Fibroblast of peridontal ligament (primary cell): ENCODE measurements at regions not wholly inside any gene's neighbourhood (a gene's known extent, or its start where the extent isn't known, plus 50 kb on each side); places are given as distances from the start of the nearest gene placed in this dataset.
A peak's percentile ranks its signal among the peaks of the same experiment; 100 is the strongest.
"Not testable (repeated sequence)": the region's sequence is repeated elsewhere in the genome, so short reads cannot be mapped to it uniquely, and the experiment has no call there.

ENCODE experiments used
- DNase-seq: peaks from one replicate; pipeline ENCODE4 v3.0.0-alpha.2; 2010; ENCODE audit errors: extremely low read depth

GRCh38 chr6:1156411-1156810 is 155.5 kb upstream of the FOXQ1 start:
- DNase-seq: not testable (repeated sequence)

GRCh38 chr6:1153696-1154245 is 158.1 kb upstream of the FOXQ1 start:
- DNase-seq: peak; percentile 52

- DNase-seq: no peak
Measured at GRCh38 chr6:1146500-1146899, 165.4 kb upstream of the FOXQ1 start.

GRCh38 chr6:1145768-1146218 is 166.1 kb upstream of the FOXQ1 start:
- no peak for DNase-seq

DNA sequence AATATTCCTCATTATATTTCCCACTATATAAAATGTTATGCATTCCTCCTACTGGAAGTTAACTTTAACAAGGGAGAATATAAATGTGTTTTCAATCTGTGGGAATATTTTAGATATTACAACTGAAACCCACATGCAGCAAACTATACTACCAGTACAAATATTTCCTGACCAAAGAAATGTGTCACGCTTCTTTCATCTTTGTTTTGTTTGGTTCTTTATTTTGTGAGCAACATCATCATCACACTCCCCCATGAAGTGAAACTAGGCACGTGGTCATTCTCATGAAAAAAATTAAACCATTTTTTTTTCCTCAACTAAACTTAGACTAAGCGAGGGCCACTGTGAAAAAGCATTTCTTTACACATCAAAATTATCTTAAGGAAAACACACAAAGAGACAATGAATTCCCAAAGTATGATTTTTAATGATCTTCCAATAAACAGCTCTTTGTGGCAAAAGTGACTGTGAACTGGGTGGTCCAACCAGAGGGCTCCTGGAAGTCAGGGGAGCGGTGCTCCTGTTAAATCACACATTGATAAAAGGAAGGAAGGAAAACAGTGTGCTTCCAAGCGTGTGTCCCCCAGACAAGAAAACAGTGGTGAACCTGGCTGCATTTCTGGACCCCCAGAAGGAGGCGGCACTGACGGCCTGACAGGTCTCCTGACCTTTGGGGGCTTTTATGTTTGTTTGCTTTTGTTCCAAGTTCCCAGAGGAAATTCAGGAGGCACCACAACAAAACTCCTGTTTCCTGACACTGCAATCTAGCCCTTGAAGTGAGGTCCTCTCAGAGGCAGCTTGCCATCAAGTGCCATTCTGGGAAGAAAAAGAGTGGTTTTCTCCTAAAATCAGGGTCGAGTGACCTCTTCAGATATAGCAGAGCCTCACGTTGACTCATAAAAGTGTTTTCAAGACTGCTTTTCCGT is 166.8 kb upstream of the FOXQ1 start:
- peak; percentile 97 for DNase-seq

DNA sequence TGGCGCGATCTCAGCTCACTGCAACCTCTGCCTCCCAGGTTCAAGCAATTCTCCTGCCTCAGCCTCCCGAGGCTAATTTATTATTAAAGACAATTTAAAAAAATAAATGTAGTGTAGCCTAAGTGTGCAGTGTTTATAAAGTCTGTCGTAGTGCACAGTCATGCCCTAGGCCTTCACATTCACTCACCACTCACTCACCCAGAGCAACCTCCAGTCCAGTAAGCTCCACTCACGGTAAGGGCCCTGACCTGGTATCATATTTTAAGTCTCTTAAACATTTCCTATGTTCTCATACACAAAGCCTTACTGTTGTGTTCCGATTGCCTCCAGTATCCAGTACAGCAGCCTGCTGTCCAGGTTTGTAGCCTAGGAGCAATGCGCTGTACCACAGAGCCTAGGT is 168.2 kb upstream of the FOXQ1 start:
- peak; percentile 56 for DNase-seq

- DNase-seq: no peak
Measured at GRCh38 chr6:1139155-1139890, 172.6 kb upstream of the FOXQ1 start.

DNA sequence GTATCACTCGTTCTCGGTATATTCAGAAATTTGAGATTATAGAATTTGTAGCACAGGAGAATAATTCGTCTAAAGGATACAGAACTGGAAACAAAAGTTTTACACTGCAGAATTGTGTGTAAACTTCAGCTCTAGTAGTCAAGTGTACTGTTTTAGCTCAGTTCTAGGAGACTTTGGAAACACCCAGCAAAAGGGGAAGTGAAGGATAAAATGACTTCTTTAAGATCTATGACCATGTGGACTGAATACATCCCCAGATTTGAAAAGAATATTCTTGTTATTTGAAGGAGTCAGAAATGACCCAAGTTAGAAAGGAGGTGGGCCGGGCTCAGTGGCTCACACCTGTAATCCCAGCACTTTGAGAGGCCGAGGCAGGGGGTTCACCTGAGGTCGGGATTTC is 174.0 kb upstream of the FOXQ1 start:
- DNase-seq: no peak

DNA sequence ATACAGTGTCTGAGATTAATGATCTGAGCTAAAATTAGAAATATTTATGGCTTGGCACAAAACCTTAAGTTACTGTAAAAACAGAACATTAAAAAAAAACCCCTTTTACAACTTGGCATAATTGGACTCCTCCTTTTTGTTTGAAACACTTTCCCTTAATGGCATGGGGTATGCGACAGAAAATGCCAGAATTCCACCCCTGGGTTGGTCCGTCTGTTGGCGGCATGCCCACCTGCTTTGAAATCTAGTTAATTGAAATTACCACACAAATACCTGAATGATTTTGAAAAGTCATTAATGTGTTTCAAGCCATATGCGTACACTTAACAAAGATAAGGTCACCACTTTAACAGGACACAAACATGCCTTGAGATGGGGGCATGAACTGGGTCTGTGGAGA is 175.1 kb upstream of the FOXQ1 start:
- no peak for DNase-seq

DNA sequence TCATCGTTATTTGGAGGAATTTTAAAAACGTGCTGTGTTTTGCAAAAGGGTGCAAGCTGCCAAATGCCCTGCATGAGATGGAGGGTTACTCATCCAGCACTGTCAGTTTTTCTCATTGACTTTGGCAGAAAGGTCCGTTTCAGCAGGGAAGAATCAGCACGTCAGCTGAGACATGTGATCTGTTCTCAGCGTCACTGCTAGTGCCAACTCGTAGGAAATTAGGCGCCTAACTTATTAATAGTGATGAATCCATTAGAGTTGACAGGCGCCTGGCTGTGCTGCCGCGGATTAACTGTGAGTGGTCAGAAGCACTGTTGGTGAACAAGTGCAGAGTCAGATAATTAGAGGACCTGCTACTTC is 175.5 kb upstream of the FOXQ1 start:
- peak; percentile 71 for DNase-seq

DNA sequence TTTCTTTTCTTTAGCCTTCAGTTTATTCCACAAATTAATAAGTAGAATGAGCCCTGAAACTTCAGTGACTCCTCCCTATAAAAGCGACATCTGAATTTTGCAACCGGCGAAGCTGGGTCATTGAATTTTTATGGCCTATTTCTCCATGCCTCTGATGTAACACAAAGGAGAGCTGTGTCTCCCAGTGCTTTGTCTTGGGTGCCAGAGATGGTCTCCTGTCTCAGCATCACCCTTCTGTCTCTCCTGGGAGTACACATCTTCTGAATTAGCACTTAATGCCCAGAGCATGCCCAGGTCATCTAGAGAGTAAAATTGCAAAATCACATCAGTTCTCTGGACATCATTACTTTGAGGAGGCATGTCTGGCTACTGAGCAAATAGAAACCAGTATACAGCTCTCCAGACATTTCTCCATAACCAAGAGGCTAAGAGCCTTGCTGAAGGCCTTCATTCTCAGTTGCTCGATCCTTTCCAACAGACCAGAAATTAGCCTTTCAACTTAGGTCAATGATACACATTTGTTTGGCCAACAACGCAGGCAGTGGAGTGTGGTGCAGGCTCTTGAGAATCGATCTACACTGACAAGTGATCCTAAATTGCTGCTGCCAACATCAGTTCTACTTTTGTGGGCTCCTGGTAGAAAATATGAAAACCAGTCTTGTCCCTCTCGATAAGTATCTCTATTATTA is 176.0 kb upstream of the FOXQ1 start:
- DNase-seq: no peak

GRCh38 chr6:1131285-1132079 is 180.4 kb upstream of the FOXQ1 start:
- DNase-seq: peak; percentile 94

GRCh38 chr6:1130709-1131108 is 181.2 kb upstream of the FOXQ1 start:
- DNase-seq: no peak

- DNase-seq: peak; percentile 94
Measured at GRCh38 chr6:1129131-1129530, 182.8 kb upstream of the FOXQ1 start.

GRCh38 chr6:1127597-1128288 is 184.2 kb upstream of the FOXQ1 start:
- no peak for DNase-seq

DNA sequence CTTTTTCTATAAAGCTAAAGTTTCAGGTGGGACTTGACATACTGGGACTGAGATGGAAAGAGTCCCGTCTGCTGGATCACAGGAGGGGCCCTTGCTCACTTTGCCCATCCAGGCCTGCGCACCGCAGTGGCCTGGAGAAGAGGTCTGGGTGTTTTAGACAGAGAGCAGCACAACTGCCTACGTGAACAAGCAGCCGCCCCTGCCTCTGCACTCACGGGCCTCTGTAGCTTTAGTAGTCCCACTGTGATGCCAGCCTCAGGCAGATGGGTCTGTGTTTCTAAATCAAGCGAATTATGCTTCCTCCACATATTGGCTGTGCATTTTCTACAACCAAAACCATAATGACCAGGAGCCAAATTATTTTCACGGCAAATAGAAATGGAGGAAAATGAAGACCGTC is 184.8 kb upstream of the FOXQ1 start:
- no peak for DNase-seq

- no peak for DNase-seq
Measured at GRCh38 chr6:1126036-1126435, 185.9 kb upstream of the FOXQ1 start.

DNA sequence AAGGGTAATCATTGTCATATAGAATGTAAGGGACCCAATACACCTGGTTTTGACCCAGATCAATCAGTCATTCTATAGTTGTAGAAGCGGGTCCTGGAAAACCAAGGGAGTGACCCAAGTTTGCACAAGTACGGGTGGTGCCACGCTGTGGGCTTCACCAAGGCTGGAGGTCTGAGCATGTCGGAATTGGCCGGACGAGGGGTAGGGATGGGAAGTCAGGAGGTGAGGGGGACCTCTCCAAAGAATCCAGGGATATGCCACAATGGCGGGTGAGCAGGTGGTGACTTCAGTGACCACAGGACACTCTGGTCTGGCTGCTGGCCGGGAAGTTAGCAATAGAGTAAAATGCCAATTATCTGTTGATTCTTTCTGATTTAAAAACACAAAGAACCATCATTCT is 186.6 kb upstream of the FOXQ1 start:
- no peak for DNase-seq

GRCh38 chr6:1124885-1125284 is 187.0 kb upstream of the FOXQ1 start:
- DNase-seq: no peak
